RPMI7951 (cell line): ENCODE measurements at regions not wholly inside any gene's neighbourhood (a gene's known extent, or its start where the extent isn't known, plus 50 kb on each side); places are given as distances from the start of the nearest gene placed in this dataset.

Source experiments
- DNase-seq: peaks from one replicate; pipeline ENCODE4 v3.0.0-alpha.2; 2012; ENCODE audit warnings: low read depth

DNA sequence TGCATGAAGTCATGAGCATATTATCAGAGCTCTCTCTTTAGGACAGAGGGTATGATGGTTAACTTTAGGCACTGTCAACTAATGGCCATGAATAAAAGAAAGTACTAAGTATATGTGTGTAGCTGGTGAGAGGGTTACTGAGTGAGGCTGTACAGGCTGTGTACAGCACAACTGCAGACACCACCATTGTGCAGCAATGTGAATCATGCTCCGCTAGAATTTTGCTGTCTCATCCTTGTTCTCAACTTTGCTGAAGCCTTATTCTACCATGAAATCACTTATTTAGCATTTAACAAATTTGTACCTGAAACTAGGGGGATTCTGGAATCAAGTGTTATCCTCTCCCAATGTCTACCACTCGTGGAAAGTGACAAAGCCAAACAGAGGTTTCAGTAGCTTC lies 414.9 kb downstream of the PLCL1 start:
- no peak for DNase-seq

DNA sequence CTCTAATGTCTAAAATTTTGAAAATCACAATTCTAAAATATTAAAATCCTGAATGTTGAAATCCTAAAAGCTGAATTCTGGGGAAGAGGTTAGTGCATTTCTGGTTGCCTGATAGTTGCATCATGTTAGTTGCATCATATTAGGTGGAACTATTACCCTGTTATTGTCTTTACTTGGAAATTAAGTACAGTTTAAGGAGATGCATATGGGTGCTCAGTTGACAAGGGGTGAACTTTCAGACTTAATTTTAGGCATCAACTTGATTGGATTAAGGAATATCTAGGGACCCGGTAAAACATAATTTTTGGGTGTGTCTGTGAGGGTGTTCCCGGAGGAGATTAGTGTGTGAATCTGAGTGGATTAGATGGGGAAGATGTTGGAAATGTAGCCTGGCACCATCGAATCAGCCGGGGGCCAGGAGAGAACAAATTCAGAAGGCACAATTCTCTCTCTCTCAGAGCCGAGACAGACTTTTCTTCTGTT lies 409.8 kb downstream of the PLCL1 start:
- DNase-seq: no peak

DNA sequence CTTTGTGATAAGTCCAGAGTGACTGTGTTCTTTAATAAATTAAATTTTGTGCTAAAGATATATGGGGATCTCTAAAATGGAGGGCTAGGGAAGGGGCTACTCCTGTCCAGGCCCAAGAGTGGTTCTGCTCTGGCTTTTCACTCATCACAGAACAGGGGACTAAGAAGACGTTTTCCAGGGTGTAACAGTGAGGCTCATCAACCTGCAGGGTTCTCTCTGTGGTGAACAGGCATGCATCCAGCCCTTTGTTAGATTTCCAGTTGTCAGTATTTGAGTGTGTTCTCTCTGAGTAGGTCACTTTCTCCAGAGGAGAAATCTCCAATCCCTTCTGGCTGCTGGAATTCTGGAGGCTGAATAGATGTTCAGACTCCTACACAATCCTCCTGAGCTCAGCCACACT lies 408.9 kb downstream of the PLCL1 start:
- DNase-seq: no peak

DNA sequence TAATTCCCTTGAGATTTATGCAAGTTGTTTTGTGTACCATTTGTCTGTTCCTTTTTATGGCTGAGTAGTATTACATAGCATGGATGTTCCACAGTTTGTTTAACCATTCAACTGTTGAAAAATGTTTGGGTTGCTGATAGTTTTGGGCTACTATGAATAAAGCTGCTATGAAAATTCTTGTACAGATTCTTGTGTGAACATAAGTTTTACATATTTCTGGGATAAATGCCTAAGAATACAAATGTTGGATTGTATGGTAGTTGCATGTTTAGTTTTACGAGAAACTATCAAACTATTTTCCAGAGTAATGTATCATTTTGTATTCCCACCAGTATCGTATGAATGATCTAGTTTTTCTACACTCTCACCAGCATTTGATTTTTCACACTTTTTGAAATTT lies 407.3 kb downstream of the PLCL1 start:
- DNase-seq: no peak

DNA sequence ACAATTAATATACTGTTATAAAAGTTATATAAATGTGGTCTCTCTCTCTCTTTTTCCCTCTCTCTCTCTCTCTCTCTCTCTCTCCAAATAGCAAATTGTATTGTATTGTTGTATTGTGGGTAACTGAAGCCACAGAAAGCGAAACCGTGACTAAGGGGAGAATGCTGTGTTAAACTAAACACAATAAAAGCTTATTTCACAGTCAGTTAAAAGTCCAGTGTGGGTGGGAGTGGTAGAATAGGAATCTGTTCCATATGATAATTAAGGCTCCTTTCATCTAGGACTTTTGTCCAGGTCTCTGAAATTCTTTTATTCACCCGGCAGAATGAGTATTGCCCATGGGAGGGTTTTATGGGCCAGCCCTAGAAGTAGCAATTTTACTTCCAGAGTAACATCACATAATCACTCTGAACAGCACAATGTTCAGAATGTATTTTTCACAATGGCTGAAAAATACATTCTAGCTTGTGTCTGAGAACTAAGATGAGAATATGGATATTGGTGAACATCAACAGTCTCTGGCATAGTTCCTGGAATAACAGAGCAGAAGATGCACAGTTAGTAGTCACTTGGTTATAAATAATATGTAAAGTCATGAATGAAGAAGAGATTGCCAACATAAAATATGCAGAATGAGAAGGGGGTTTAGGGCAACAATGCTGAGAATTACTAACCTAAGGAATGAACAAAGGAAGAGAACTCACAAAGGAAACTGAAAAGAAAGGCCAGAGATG lies 399.1 kb downstream of the PLCL1 start:
- no peak for DNase-seq
